Mesothelial cell of epicardium (in vitro differentiated cells): ENCODE measurements at regions not wholly inside any gene's neighbourhood (a gene's known extent, or its start where the extent isn't known, plus 50 kb on each side); places are given as distances from the start of the nearest gene placed in this dataset.
"Not testable (repeated sequence)": the region's sequence is repeated elsewhere in the genome, so short reads cannot be mapped to it uniquely, and the experiment has no call there.

Experiments used
- DNase-seq, 2 experiments: peaks; one replicate each; pipeline ENCODE4 v3.0.0; 2021; ENCODE audit warnings: low spot score in 2 of 2; ENCODE audit not compliant: unreplicated experiment in 2 of 2
- H3K27ac Mint-ChIP-seq: 2 replicates; pipeline ENCODE4 v1.8.0; 2021; ENCODE audit warnings: mixed read lengths
- H3K27me3 Mint-ChIP-seq: 2 replicates; pipeline ENCODE4 v1.8.0; 2021; ENCODE audit warnings: low read depth, mixed read lengths
- H3K36me3 Mint-ChIP-seq: 2 replicates; pipeline ENCODE4 v1.8.0; 2021; ENCODE audit warnings: mixed read lengths
- H3K4me1 Mint-ChIP-seq: 2 replicates; pipeline ENCODE4 v1.8.0; 2021; ENCODE audit warnings: mixed read lengths
- H3K4me3 Mint-ChIP-seq: 2 replicates; pipeline ENCODE4 v1.8.0; 2021; ENCODE audit warnings: mild to moderate bottlenecking, moderate library complexity, mixed read lengths
- H3K9me3 Mint-ChIP-seq: 2 replicates; pipeline ENCODE4 v1.8.0; 2021; ENCODE audit warnings: mixed read lengths
- CTCF ChIP-seq: fragments of 200-600 bp; sonication (generic); IDR thresholded peaks from one replicate; pipeline ENCODE4 v1.5.0; 2021; ENCODE audit warnings: antibody characterized with exemption; ENCODE audit not compliant: unreplicated experiment

GRCh38 chr2:150062416-150062815, 425.1 kb downstream of the RND3 start:
- H3K4me1 Mint-ChIP-seq = peaks cover 6% of the 10 kb centered on the region
- H3K27me3 Mint-ChIP-seq = no peaks in the 10 kb centered on the region
- H3K9me3 Mint-ChIP-seq = peaks cover 9% of the 10 kb centered on the region
- H3K36me3 Mint-ChIP-seq = no peaks in the 10 kb centered on the region
- no peak overlapping the region for H3K27ac Mint-ChIP-seq
- no peak for TF ChIP-seq CTCF
- H3K4me3 Mint-ChIP-seq = no peak overlapping the region
- DNase-seq = no peak

- H3K4me3 Mint-ChIP-seq = no peak overlapping the region
- peaks cover 12% of the 10 kb centered on the region for H3K9me3 Mint-ChIP-seq
- H3K27me3 Mint-ChIP-seq = no peaks in the 10 kb centered on the region
- no peaks in the 10 kb centered on the region for H3K36me3 Mint-ChIP-seq
- DNase-seq = no peak
- H3K4me1 Mint-ChIP-seq = peaks cover 6% of the 10 kb centered on the region
- TF ChIP-seq CTCF = no peak
- H3K27ac Mint-ChIP-seq = no peak overlapping the region
These were observed 427.1 kb downstream of the RND3 start for GRCh38 chr2:150060341-150060740.

- not testable (repeated sequence) for H3K4me3 Mint-ChIP-seq, H3K4me1 Mint-ChIP-seq, H3K27ac Mint-ChIP-seq, DNase-seq, H3K36me3 Mint-ChIP-seq, H3K27me3 Mint-ChIP-seq
- peaks cover 13% of the 10 kb centered on the region for H3K9me3 Mint-ChIP-seq
These were observed 427.8 kb downstream of the RND3 start for GRCh38 chr2:150059676-150060075.

- TF ChIP-seq CTCF = no peak
These were observed 435.0 kb downstream of the RND3 start for GRCh38 chr2:150052457-150052856.

GRCh38 chr2:150051004-150051403, 436.5 kb downstream of the RND3 start:
- Mint-ChIP-seq H3K4me1 (peaks cover 33% of the 10 kb centered on the region), H3K36me3 (no peaks in the 10 kb centered on the region), H3K4me3 (no peak overlapping the region), H3K27me3 (no peaks in the 10 kb centered on the region), H3K9me3 (peaks cover 3% of the 10 kb centered on the region), H3K27ac (no peak overlapping the region)
- no peak for DNase-seq
- TF ChIP-seq CTCF = no peak

More at GRCh38 chr2:150052457-150052856, 435.0 kb downstream of the RND3 start:
- no peak for DNase-seq
- no peaks in the 10 kb centered on the region for H3K27me3 Mint-ChIP-seq
- peaks cover 19% of the 10 kb centered on the region for H3K4me1 Mint-ChIP-seq
- no peak overlapping the region for H3K27ac Mint-ChIP-seq
- no peaks in the 10 kb centered on the region for H3K36me3 Mint-ChIP-seq
- H3K9me3 Mint-ChIP-seq = peaks cover 6% of the 10 kb centered on the region
- no peak overlapping the region for H3K4me3 Mint-ChIP-seq

- DNase-seq = no peak
- H3K4me3 Mint-ChIP-seq = no peak overlapping the region
- no peaks in the 10 kb centered on the region for H3K27me3 Mint-ChIP-seq
- TF ChIP-seq CTCF = no peak
- no peak overlapping the region for H3K27ac Mint-ChIP-seq
- H3K9me3 Mint-ChIP-seq = peaks cover 3% of the 10 kb centered on the region
- H3K36me3 Mint-ChIP-seq = no peaks in the 10 kb centered on the region
- peaks cover 40% of the 10 kb centered on the region for H3K4me1 Mint-ChIP-seq
These were observed 437.4 kb downstream of the RND3 start for GRCh38 chr2:150050036-150050435.
